Epithelial cell of esophagus (primary cell): ENCODE measurements at regions not wholly inside any gene's neighbourhood (a gene's known extent, or its start where the extent isn't known, plus 50 kb on each side); places are given as distances from the start of the nearest gene placed in this dataset.

Source experiments
- DNase-seq: peaks from one replicate; pipeline ENCODE4 v3.0.0; 2010; ENCODE audit warnings: low read depth
- H3K4me3 ChIP-seq: 2 replicates; pipeline ENCODE4 v1.5.1; 2011; ENCODE audit warnings: mild to moderate bottlenecking, low read length, control low read depth
- TF ChIP-seq, protein P1 (sequence below): IDR thresholded peaks from 2 replicates; pipeline ENCODE4 v1.5.1; 2011; ENCODE audit warnings: low read depth, mild to moderate bottlenecking, low read length, control low read depth, inconsistent platforms; ENCODE audit not compliant: insufficient read depth; ENCODE audit errors: missing control alignments

GRCh38 chr21:26756491-26757159 lies 88.6 kb downstream of the ADAMTS1 start:
- no peak for DNase-seq
- no peak overlapping the region for H3K4me3 ChIP-seq
- TF ChIP-seq, protein P1, sequence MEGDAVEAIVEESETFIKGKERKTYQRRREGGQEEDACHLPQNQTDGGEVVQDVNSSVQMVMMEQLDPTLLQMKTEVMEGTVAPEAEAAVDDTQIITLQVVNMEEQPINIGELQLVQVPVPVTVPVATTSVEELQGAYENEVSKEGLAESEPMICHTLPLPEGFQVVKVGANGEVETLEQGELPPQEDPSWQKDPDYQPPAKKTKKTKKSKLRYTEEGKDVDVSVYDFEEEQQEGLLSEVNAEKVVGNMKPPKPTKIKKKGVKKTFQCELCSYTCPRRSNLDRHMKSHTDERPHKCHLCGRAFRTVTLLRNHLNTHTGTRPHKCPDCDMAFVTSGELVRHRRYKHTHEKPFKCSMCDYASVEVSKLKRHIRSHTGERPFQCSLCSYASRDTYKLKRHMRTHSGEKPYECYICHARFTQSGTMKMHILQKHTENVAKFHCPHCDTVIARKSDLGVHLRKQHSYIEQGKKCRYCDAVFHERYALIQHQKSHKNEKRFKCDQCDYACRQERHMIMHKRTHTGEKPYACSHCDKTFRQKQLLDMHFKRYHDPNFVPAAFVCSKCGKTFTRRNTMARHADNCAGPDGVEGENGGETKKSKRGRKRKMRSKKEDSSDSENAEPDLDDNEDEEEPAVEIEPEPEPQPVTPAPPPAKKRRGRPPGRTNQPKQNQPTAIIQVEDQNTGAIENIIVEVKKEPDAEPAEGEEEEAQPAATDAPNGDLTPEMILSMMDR: no peak

DNA sequence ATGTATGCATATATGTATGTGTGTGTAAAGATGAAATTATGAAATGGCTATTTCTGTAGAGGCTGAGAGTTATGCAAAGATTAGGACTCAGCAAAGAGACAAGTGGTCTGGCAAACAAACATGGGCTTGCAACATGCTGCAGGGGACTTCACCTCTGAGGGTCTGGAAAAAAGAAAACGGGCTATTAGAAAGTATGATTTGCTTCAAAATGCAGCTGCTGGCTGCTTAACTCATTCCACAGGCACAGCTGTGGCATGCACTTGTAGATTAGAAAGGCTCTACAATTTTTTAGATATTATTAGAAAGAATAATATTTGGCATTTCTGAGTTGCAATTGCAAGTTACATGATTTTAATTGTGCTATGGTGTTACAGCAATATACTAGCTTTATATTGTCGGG lies 90.4 kb downstream of the ADAMTS1 start:
- TF ChIP-seq, protein P1: no peak
- no peak overlapping the region for H3K4me3 ChIP-seq
- no peak for DNase-seq

GRCh38 chr21:26753822-26754221 lies 91.4 kb downstream of the ADAMTS1 start:
- TF ChIP-seq, protein P1: no peak
- no peak overlapping the region for H3K4me3 ChIP-seq
- DNase-seq: no peak

DNA sequence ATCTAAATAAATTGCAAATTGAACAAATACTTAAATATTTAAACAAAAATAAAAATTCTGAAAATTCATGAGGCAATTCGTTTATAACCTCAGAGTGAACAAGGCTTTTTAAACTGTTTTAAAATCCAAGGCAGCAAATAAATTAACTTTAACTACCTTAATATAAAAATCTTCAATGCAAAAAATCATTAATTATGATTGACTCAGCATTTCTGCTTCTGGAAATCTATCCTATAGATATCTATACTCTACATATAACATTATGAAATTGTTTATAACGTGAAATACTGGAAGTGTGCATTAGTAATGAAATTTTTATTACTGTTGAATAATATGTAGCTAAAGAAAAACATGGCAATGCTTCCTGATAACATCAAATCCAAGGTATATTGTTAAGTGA lies 92.4 kb downstream of the ADAMTS1 start:
- TF ChIP-seq, protein P1: no peak
- no peak for DNase-seq
- no peak overlapping the region for H3K4me3 ChIP-seq

GRCh38 chr21:26751305-26751704 lies 93.9 kb downstream of the ADAMTS1 start:
- DNase-seq: no peak
- H3K4me3 ChIP-seq: no peak overlapping the region
- TF ChIP-seq, protein P1: no peak

GRCh38 chr21:26748066-26748465 lies 97.1 kb downstream of the ADAMTS1 start:
- H3K4me3 ChIP-seq: no peak overlapping the region
- TF ChIP-seq, protein P1: no peak
- DNase-seq: no peak

- no peak overlapping the region for H3K4me3 ChIP-seq
- TF ChIP-seq, protein P1: no peak
- DNase-seq: no peak
Measured at GRCh38 chr21:26747216-26747615, 98.0 kb downstream of the ADAMTS1 start.
